ENCODE measurements at regions not wholly inside any gene's neighbourhood (a gene's known extent, or its start where the extent isn't known, plus 50 kb on each side); places are given as distances from the start of the nearest gene placed in this dataset.

DNA sequence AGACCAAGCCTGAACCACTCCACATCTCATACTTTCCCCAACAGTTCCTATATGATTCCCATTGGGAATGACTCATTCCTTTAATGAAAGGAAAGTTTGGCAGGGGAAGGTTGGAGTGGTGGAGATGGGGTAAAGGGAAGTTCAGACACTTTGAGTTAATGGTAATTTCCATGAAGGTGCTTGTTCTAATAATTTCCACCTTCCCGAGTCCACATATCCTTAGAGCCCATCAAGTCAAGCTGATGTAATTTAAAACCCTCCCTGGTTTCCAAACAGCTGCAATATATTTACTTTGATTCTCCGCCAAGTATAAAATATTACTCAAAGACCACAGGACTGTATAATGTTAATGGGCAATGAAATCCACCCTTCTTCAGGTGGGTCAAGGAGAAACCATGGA is 95.0 kb upstream of the GALNT15 start:
- no peak for DNase-seq

DNA sequence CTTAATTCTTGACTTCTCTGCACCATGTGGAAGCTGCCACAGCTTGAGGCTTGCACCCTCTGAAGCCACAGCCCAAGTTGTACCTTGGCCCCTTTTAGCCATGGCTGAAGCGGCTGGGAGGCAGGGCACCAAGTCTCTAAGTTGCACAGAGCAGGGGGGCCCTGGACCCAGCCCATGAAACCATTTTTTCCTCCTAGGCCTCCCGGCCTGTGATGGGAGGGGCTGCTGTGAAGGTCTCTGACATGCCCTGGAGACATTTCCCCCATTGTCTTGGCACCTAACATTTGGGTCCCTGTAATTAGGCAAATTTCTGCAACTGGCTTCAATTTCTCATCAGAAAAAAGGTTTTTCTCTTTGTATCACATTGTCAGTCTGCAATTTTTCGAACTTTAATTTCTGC is 92.8 kb upstream of the GALNT15 start:
- no peak for DNase-seq

DNA sequence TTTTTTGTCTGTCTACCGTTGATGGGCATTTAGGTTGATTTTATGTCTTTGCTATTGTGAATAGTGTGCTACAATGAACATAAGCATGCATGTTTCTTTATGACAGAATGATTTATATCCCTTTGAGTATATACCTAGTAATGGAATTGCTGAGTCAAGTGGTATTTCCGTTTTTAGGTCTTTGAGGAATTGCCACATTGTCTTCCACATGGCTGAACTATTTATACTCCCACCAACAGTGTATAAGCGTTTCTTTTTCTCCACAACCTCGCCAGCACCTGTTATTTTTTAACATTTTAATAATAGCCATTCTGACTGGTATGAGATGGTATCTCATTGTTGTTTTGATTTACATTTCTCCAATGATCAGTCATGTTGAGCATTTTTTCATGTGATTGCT is 89.6 kb upstream of the GALNT15 start:
- DNase-seq, result no peak

DNA sequence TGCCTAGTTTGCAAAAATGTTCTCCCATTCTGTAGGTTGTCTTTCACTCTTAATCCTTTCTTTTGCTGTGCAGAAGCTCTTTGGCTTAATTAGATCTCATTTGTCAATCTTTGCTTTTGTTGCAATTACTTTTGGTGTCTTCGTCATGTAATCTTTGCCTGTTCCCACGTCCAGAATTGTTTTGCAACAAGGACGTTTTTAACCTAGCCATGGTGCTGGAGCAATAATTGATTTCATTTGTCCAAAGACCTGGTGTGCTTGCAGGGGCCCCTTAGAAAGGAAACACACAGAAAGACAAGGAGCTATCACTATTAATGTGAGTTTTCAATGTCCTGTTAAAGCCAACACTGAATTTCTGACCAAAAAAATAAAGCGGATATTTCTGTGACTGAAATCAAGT is 89.1 kb upstream of the GALNT15 start:
- no peak for DNase-seq

GRCh38 chr3:16085884-16086608 is 88.4 kb upstream of the GALNT15 start:
- no peak for DNase-seq

DNA sequence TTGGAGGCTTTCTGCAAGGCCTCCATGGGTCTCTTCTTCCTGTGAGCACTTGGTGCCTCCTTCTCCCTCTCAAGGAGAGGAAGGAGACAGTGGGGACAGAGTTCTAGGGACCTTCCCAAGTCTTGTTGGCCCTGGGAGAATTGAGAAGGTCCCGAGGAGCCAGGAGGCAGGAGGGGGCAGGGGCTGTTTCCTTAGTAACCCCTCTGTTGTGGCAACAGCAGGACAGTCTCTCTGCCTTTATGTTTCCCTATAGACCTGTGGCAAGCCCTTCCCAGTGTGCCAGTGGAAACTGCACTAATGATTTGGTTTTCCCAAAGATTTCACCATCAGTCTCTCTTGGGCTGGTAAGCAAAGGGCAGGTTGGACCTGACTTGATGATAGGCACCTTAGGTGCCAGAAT is 87.8 kb upstream of the GALNT15 start:
- no peak for DNase-seq

DNA sequence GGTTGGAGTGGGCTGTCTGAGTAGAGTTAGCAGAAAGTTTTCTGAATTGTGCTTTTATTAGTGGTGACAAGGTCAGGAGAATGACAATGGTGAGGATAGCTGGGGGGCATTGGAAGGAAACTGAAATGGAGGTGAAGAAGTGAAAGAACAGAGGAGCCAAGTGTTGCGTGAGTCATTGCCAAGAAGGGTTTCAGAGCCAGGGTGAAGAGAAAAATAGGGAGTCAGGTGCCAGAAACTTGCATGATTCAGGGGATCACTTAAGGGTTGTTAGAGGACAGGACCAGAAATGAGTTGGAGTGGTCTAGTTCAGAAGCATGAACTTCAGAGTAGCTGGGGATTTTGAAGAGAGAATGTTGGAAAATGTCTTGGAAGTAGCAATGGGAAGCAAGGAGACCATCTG is 86.0 kb upstream of the GALNT15 start:
- DNase-seq, result no peak

- no peak for DNase-seq
Measured at GRCh38 chr3:16089521-16089920, 85.0 kb upstream of the GALNT15 start.

DNA sequence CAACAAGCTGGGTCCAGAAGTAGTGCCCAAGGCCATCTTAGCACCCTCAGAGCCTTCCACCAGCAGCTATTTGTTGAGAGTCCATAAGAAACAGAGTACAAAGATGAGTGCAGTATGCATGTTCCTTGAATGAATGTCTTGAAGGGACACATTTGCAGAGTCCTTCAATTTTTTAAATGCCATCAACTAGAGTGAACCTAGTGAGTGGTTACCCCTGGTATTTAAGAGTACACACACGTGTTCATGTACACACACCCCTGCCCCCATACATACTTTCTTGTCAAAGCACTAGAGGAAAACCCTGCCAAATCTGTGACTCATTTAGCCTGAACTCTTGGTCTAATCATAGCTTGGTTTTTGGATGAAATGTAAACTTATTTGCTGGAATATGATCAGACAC is 84.5 kb upstream of the GALNT15 start:
- no peak for DNase-seq

- DNase-seq, result no peak
Measured at GRCh38 chr3:16090706-16091105, 83.8 kb upstream of the GALNT15 start.

DNA sequence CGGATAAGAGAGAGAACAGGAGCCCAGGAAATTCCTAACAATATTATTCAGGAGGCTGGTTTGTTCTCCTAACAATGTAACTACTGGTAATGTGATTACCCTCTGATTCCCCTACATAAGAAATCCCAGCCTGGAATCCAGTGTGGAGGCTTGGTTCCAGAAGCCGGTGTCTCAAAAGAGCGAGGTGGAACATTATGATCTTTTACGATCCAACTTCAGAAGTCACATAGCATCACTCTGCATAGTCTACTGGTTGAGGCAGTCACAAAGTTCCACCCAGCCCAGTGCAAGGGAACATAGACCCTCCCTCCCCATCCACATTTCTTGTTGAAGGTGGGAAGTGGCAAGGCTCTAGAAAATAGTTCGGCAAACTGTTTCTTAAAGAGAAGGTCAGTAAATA is 81.6 kb upstream of the GALNT15 start:
- DNase-seq, result no peak

GRCh38 chr3:16101295-16102186 is 72.9 kb upstream of the GALNT15 start:
- DNase-seq, result no peak

DNA sequence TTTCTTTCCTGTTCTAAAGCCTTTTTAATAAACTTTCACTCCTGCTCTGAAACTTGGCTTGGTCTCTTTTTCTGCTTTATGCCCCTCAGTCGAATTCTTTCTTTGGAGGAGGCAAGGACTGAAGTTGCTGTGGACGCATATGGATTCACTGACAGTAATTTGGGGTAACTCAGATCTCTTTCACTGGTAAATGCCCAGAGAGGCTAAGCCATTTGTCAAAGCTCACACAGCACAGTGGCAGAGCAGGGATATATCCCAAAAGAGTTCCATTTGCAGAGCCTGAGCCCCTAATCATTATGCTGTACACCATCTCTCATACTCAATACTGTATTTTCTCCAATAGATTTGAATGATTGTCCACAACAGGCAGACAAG is 72.3 kb upstream of the GALNT15 start:
- DNase-seq, result no peak

- no peak for DNase-seq
Measured at GRCh38 chr3:16102905-16103364, 71.5 kb upstream of the GALNT15 start.

- no peak for DNase-seq
Measured at GRCh38 chr3:16103472-16103871, 71.0 kb upstream of the GALNT15 start.

GRCh38 chr3:16104156-16104555 is 70.3 kb upstream of the GALNT15 start:
- DNase-seq, result no peak

GRCh38 chr3:16106050-16106449 is 68.4 kb upstream of the GALNT15 start:
- no peak for DNase-seq

GRCh38 chr3:16108424-16108823 is 66.1 kb upstream of the GALNT15 start:
- no peak for DNase-seq

- no peak for DNase-seq
Measured at GRCh38 chr3:16109929-16110328, 64.6 kb upstream of the GALNT15 start.

DNA sequence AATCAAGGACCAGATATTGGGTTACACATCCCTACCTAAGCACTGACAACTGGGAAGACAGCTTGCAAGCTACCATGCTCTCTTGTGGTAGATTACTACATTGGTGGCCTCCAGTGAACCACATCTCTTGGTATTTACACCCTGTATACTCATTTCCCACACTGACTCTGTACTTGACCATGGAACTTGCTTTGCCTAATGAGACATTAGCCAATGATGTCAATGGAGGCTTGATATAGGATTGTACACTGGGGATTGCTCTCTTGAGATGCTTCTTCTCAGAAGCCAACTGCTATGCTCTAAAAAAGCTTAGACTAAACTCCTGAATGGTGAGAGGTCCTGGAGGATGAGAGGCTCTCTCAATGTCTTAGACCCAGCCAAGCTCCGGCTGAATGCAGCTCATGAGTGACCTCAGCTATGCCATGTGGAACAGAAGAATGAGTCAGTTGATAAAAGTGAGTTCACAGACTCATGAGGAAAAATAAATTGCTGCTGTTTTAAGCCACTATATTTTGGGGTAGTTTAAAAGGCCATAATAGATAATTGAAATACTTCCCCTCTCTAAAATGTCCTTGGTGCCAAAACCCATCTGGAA is 61.5 kb upstream of the GALNT15 start:
- DNase-seq, result no peak

DNA sequence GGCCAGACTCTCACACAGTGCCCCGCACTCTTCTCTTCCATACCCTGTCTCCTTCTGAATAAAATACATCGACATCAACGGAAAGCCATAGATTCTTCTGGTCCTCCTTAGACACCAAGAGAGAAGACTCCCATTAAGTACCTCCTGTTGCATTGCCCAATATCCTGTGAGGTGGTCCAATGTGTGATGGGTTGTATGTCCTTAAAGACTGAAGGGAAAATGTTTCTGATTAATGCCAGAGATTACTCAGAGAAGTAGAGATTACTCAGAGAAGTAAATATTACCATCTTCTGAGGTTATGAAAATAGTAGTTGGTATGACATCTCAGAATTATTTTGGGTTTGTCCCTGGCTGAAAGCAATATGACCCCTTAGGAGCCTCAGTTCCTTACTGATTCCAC is 60.8 kb upstream of the GALNT15 start:
- no peak for DNase-seq

DNA sequence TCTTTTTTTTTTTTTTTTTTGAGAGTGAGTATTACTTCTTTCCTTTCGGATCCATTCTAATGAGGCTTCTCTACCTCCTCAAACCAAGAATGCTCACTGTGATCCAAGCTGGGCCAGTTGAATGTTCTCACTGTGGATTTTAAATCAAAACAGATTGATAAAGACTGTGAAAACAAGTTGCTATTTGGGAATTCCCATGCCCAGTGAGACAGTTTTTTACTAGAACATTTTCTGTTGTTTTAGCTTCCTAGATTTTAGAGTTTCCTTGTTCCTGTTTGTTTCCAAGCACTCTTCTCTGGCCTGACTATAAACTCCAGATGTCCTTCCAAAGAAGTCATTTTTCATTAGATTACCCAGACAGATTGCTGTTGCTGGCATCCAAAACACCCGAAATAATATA is 60.1 kb upstream of the GALNT15 start:
- DNase-seq, result no peak

DNA sequence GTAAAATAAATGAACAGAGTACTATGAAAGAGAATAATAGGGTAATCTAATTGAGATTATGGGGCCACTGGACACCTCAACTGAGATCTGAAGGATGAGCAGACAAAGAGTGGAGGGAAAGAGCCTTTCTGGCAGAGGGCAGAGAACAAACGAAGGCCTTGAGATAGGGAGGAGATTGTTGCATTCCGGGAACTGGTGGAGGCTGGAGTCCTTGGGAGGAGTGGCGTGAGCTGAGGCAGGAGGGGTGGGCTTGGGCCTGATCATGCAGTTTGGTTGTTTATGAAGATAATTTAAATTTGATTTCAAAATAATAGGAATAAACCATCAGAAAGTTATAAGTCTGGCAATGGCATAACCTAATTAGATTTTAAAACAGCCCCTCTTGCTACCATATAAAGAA is 59.5 kb upstream of the GALNT15 start:
- DNase-seq, result no peak

GRCh38 chr3:16118396-16118795 is 56.1 kb upstream of the GALNT15 start:
- no peak for DNase-seq

Measured in KG1 (cell line).